Mesendoderm (in vitro differentiated cells): ENCODE measurements at regions not wholly inside any gene's neighbourhood (a gene's known extent, or its start where the extent isn't known, plus 50 kb on each side); places are given as distances from the start of the nearest gene placed in this dataset.

ENCODE experiments used
- DNase-seq: peaks from one replicate; pipeline ENCODE4 v3.0.0; 2013
- H2AK5ac ChIP-seq: 2 replicates; pipeline ENCODE4 v1.6.1; 2013; ENCODE audit warnings: low read length, inconsistent platforms
- H2BK120ac ChIP-seq: 2 replicates; pipeline ENCODE4 v1.6.1; 2013; ENCODE audit warnings: low read depth, mild to moderate bottlenecking, low read length, moderate library complexity, mixed read lengths
- H2BK15ac ChIP-seq: replicated peaks from 2 replicates; pipeline ENCODE4 v1.6.1; 2013; ENCODE audit warnings: low read depth, mild to moderate bottlenecking, moderate library complexity
- H2BK5ac ChIP-seq: 2 replicates; pipeline ENCODE4 v1.6.1; 2013; ENCODE audit warnings: low read length, inconsistent platforms
- H3K18ac ChIP-seq: 2 replicates; pipeline ENCODE4 v1.6.1; 2013; ENCODE audit warnings: mild to moderate bottlenecking, low read length, mixed read lengths
- H3K23ac ChIP-seq: one replicate; pipeline ENCODE4 v1.6.1; 2013; ENCODE audit warnings: low read length
- H3K27ac ChIP-seq: 2 replicates; pipeline ENCODE4 v1.5.1; 2013; ENCODE audit warnings: low read depth, mild to moderate bottlenecking, inconsistent platforms, low read length, moderate library complexity
- H3K27me3 ChIP-seq: 2 replicates; pipeline ENCODE4 v1.6.1; 2013; ENCODE audit warnings: low read length, control low read depth, mild to moderate bottlenecking, inconsistent platforms; ENCODE audit not compliant: insufficient read depth, poor library complexity
- H3K36me3 ChIP-seq: 2 replicates; pipeline ENCODE4 v1.6.1; 2013; ENCODE audit warnings: low read length, inconsistent platforms; ENCODE audit not compliant: control insufficient read depth, insufficient read depth
- H3K4ac ChIP-seq: one replicate; pipeline ENCODE4 v1.6.1; 2013; ENCODE audit warnings: low read depth, mild to moderate bottlenecking, low read length, moderate library complexity
- H3K4me1 ChIP-seq: 2 replicates; pipeline ENCODE4 v1.6.1; 2013; ENCODE audit warnings: low read depth, low read length, inconsistent platforms; ENCODE audit not compliant: control insufficient read depth
- H3K4me2 ChIP-seq: 2 replicates; pipeline ENCODE4 v1.6.1; 2013; ENCODE audit warnings: low read length
- H3K4me3 ChIP-seq: 2 replicates; pipeline ENCODE4 v1.5.1; 2013; ENCODE audit warnings: mild to moderate bottlenecking, low read length
- H3K56ac ChIP-seq: one replicate; pipeline ENCODE4 v1.6.1; 2013; ENCODE audit warnings: low read length
- H3K79me1 ChIP-seq: 2 replicates; pipeline ENCODE4 v1.6.1; 2013; ENCODE audit warnings: low read length, inconsistent platforms
- H3K79me2 ChIP-seq: 2 replicates; pipeline ENCODE4 v1.6.1; 2013; ENCODE audit warnings: mild to moderate bottlenecking, low read length; ENCODE audit not compliant: control insufficient read depth, insufficient read depth
- H3K9ac ChIP-seq: 2 replicates; pipeline ENCODE4 v1.6.1; 2013; ENCODE audit warnings: low read length, inconsistent platforms
- H4K5ac ChIP-seq: one replicate; pipeline ENCODE4 v1.6.1; 2013; ENCODE audit warnings: low read length
- H4K8ac ChIP-seq: one replicate; pipeline ENCODE4 v1.6.1; 2013; ENCODE audit warnings: low read depth, mild to moderate bottlenecking, control low read depth, low read length, moderate library complexity
- WGBS: extraction: QIAGEN DNeasy Blood & Tissue Kit; methylation state at CpG from one replicate; pipeline ENCODE4 v1.1.7; 2013; ENCODE audit warnings: low lambda C conversion rate, missing lambda C conversion rate; ENCODE audit not compliant: insufficient coverage; ENCODE audit errors: extremely low coverage; 5-methylcytosine and 5-hydroxymethylcytosine counted together

DNA sequence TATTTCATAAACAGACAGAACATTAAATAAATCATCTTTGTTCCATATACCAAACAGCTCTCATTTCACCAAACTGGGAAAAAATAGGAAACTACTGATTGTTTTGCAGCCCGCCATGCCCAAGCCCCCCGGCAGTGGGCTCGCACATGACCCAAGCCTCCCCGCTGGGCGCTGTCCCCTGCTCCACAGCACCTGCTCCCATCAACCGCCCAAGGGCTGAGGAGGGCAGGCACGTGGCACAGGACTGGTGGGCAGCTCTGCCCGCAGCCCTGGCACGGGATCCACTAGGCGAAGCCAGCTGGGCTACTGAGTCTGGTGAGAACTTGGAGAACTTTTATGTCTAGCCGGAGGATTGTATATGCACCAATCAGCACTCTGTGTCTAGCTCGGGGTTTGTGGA lies 554.8 kb upstream of the CCNG1 start:
- no peak overlapping the region for H2BK15ac ChIP-seq
- no peaks in the 10 kb centered on the region for H3K36me3 ChIP-seq
- no peak overlapping the region for H3K23ac ChIP-seq
- DNase-seq: no peak
- no peak overlapping the region for H3K4ac ChIP-seq
- no peak overlapping the region for H2BK120ac ChIP-seq
- WGBS: no CpG with 5 or more reads among the region's 12 CpGs
- no peak overlapping the region for H2BK5ac ChIP-seq
- no peaks in the 10 kb centered on the region for H3K4me1 ChIP-seq
- no peak overlapping the region for H3K56ac ChIP-seq
- H3K79me2 ChIP-seq: no peaks in the 10 kb centered on the region
- H3K27me3 ChIP-seq: no peaks in the 10 kb centered on the region
- H3K4me3 ChIP-seq: no peak overlapping the region
- H4K5ac ChIP-seq: no peak overlapping the region
- H4K8ac ChIP-seq: no peak overlapping the region
- no peak overlapping the region for H3K9ac ChIP-seq
- no peak overlapping the region for H3K4me2 ChIP-seq
- H3K18ac ChIP-seq: no peak overlapping the region
- no peaks in the 10 kb centered on the region for H3K79me1 ChIP-seq
- H2AK5ac ChIP-seq: no peak overlapping the region
- H3K27ac ChIP-seq: no peak overlapping the region

DNA sequence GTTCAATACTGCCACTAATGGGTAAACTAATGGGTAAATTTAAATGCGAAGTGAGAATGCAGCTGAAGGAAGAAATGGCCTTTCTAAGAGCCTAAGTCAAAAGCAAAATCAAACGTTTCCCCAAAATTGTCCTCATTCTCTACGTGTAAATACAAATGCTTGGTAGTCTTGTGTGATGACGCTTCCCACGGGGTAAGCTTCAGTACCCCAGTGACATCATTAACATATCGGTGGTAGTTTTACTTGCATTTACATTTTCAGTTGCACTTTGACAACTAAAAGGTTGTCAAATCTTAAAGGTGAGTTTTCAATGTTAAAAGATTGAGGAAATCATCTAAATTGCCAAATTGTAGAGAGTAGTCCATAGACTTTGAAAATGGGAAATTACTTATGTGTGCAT lies 550.7 kb upstream of the CCNG1 start:
- no peak overlapping the region for H3K56ac ChIP-seq
- no peak overlapping the region for H3K27ac ChIP-seq
- H3K4ac ChIP-seq: no peak overlapping the region
- no peak overlapping the region for H3K4me3 ChIP-seq
- no peak overlapping the region for H3K9ac ChIP-seq
- no peak overlapping the region for H3K18ac ChIP-seq
- no peak overlapping the region for H2BK15ac ChIP-seq
- no peak overlapping the region for H4K8ac ChIP-seq
- H3K27me3 ChIP-seq: no peaks in the 10 kb centered on the region
- no peaks in the 10 kb centered on the region for H3K79me2 ChIP-seq
- H3K36me3 ChIP-seq: no peaks in the 10 kb centered on the region
- H2BK5ac ChIP-seq: no peak overlapping the region
- WGBS: no CpG with 5 or more reads among the region's 6 CpGs
- no peak overlapping the region for H2AK5ac ChIP-seq
- H3K79me1 ChIP-seq: no peaks in the 10 kb centered on the region
- no peaks in the 10 kb centered on the region for H3K4me1 ChIP-seq
- H3K4me2 ChIP-seq: no peak overlapping the region
- peak; percentile 2 for DNase-seq
- no peak overlapping the region for H4K5ac ChIP-seq
- no peak overlapping the region for H2BK120ac ChIP-seq
- no peak overlapping the region for H3K23ac ChIP-seq

- Histone ChIP-seq H4K5ac (no peak overlapping the region), H3K36me3 (no peaks in the 10 kb centered on the region), H3K4ac (no peak overlapping the region), H2BK15ac (no peak overlapping the region), H2BK120ac (no peak overlapping the region), H3K27me3 (no peaks in the 10 kb centered on the region), H3K4me1 (no peaks in the 10 kb centered on the region), H3K4me2 (no peak overlapping the region), H3K9ac (no peak overlapping the region), H3K4me3 (no peak overlapping the region), H2BK5ac (no peak overlapping the region), H3K18ac (no peak overlapping the region), H3K79me1 (no peaks in the 10 kb centered on the region), H3K27ac (no peak overlapping the region), H3K79me2 (no peaks in the 10 kb centered on the region), H2AK5ac (no peak overlapping the region), H4K8ac (no peak overlapping the region), H3K23ac (no peak overlapping the region), H3K56ac (no peak overlapping the region)
- WGBS: no CpG with 5 or more reads among the region's 2 CpGs
- no peak for DNase-seq
Measured at GRCh38 chr5:162888268-162888667, 549.1 kb upstream of the CCNG1 start.

DNA sequence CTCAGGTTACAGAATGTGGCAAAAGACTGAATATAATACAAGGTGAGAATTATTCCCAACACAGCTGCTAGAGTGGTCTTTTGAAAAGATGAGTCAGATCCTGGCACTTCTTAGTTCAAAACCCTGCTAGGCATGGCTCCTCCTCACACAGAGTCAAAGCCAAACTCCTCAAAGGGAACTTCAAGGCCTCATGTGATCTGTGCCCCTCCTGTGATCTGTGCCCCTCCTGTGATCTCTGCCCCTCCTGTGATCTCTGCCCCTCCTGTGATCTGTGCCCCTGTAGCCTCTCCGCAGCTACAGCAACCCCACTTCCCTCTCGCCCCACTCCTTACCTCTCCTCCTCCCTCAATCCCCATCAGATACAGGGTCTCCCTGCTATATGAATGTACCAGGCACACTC lies 525.5 kb upstream of the CCNG1 start:
- H4K8ac ChIP-seq: no peak overlapping the region
- no CpG with 5 or more reads among the region's 2 CpGs for WGBS
- H3K4me1 ChIP-seq: no peaks in the 10 kb centered on the region
- no peak overlapping the region for H3K27ac ChIP-seq
- H3K4me2 ChIP-seq: no peak overlapping the region
- H3K79me1 ChIP-seq: no peaks in the 10 kb centered on the region
- DNase-seq: no peak
- H3K18ac ChIP-seq: no peak overlapping the region
- no peak overlapping the region for H3K4ac ChIP-seq
- no peak overlapping the region for H3K4me3 ChIP-seq
- no peaks in the 10 kb centered on the region for H3K79me2 ChIP-seq
- no peak overlapping the region for H2BK15ac ChIP-seq
- H3K23ac ChIP-seq: no peak overlapping the region
- no peak overlapping the region for H3K9ac ChIP-seq
- H3K27me3 ChIP-seq: no peaks in the 10 kb centered on the region
- H2BK120ac ChIP-seq: no peak overlapping the region
- H2BK5ac ChIP-seq: no peak overlapping the region
- no peak overlapping the region for H4K5ac ChIP-seq
- H3K56ac ChIP-seq: no peak overlapping the region
- no peaks in the 10 kb centered on the region for H3K36me3 ChIP-seq
- H2AK5ac ChIP-seq: no peak overlapping the region

- no peak overlapping the region for H2BK120ac ChIP-seq
- H3K23ac ChIP-seq: no peak overlapping the region
- DNase-seq: no peak
- no peaks in the 10 kb centered on the region for H3K79me1 ChIP-seq
- H3K27me3 ChIP-seq: no peaks in the 10 kb centered on the region
- no peak overlapping the region for H3K56ac ChIP-seq
- no peak overlapping the region for H2BK5ac ChIP-seq
- no peak overlapping the region for H2BK15ac ChIP-seq
- no peak overlapping the region for H4K8ac ChIP-seq
- no peaks in the 10 kb centered on the region for H3K36me3 ChIP-seq
- no peak overlapping the region for H3K18ac ChIP-seq
- H3K4me3 ChIP-seq: no peak overlapping the region
- WGBS: no CpG with 5 or more reads among the region's 2 CpGs
- no peak overlapping the region for H3K27ac ChIP-seq
- no peaks in the 10 kb centered on the region for H3K79me2 ChIP-seq
- no peaks in the 10 kb centered on the region for H3K4me1 ChIP-seq
- no peak overlapping the region for H3K4me2 ChIP-seq
- H4K5ac ChIP-seq: no peak overlapping the region
- H3K9ac ChIP-seq: no peak overlapping the region
- no peak overlapping the region for H2AK5ac ChIP-seq
- no peak overlapping the region for H3K4ac ChIP-seq
Measured at GRCh38 chr5:162916368-162916767, 521.0 kb upstream of the CCNG1 start.

DNA sequence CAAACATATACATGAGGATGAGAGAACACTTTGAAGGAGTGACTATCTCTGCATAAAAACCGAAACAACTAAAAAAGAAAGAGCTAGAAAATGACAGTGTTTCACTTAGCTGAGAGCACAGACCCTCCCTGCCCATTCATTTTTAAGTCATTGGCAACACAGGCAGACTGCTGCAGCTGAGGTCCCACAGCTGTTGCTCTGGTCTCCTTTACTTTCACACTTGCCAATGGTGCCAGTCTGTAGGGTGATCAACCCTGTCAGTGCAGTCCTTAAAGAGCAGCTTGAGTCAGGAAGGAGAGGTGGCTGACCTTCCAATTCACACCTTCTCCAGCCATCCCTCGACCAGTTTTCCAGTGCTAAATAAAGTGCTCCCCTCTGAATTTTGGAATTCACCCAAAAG lies 508.3 kb upstream of the CCNG1 start:
- WGBS: no CpG with 5 or more reads among the region's 2 CpGs
- Histone ChIP-seq H3K4me3 (no peak overlapping the region), H3K4me1 (no peaks in the 10 kb centered on the region), H3K23ac (no peak overlapping the region), H3K56ac (no peak overlapping the region), H2BK5ac (no peak overlapping the region), H2AK5ac (no peak overlapping the region), H3K27ac (no peak overlapping the region), H4K8ac (no peak overlapping the region), H3K79me2 (no peaks in the 10 kb centered on the region), H3K27me3 (no peaks in the 10 kb centered on the region), H3K9ac (no peak overlapping the region), H2BK15ac (no peak overlapping the region), H3K18ac (no peak overlapping the region), H3K79me1 (no peaks in the 10 kb centered on the region), H3K4me2 (no peak overlapping the region), H3K4ac (no peak overlapping the region), H4K5ac (no peak overlapping the region), H3K36me3 (no peaks in the 10 kb centered on the region), H2BK120ac (no peak overlapping the region)
- DNase-seq: no peak
